Chondrocyte (in vitro differentiated cells): ENCODE measurements at regions not wholly inside any gene's neighbourhood (a gene's known extent, or its start where the extent isn't known, plus 50 kb on each side); places are given as distances from the start of the nearest gene placed in this dataset.

ENCODE experiments used
- DNase-seq: peaks from one replicate; pipeline ENCODE4 v3.0.0; 2021; ENCODE audit warnings: mixed read lengths, low spot score
- H3K27ac Mint-ChIP-seq: one replicate; pipeline ENCODE4 v1.8.0; 2021; ENCODE audit warnings: mild to moderate bottlenecking, moderate library complexity, mixed read lengths; ENCODE audit not compliant: unreplicated experiment
- H3K27me3 Mint-ChIP-seq: 2 replicates; pipeline ENCODE4 v1.8.0; 2021; ENCODE audit warnings: low read depth, mixed read lengths
- H3K36me3 Mint-ChIP-seq: 2 replicates; pipeline ENCODE4 v1.8.0; 2021; ENCODE audit warnings: low read depth, mixed read lengths
- H3K4me1 Mint-ChIP-seq: 2 replicates; pipeline ENCODE4 v1.8.0; 2021; ENCODE audit warnings: low read depth, mild to moderate bottlenecking, mixed read lengths
- H3K4me3 Mint-ChIP-seq: one replicate; pipeline ENCODE4 v1.8.0; 2021; ENCODE audit warnings: mild to moderate bottlenecking, moderate library complexity, mixed read lengths; ENCODE audit not compliant: unreplicated experiment
- H3K9me3 Mint-ChIP-seq: 2 replicates; pipeline ENCODE4 v1.8.0; 2021; ENCODE audit warnings: low read depth, mixed read lengths
- CTCF ChIP-seq: fragments of 200-600 bp; sonication (generic); IDR thresholded peaks from 2 replicates; pipeline ENCODE4 v1.5.0; 2021; ENCODE audit warnings: antibody characterized with exemption, mild to moderate bottlenecking, moderate library complexity

GRCh38 chr5:14945450-14945849 is 73.9 kb upstream of the ANKH start:
- no peaks in the 10 kb centered on the region for H3K4me1 Mint-ChIP-seq
- no peak for TF ChIP-seq CTCF
- DNase-seq = no peak

GRCh38 chr5:14944996-14945395 is 73.4 kb upstream of the ANKH start:
- no peak for TF ChIP-seq CTCF
- no peak overlapping the region for H3K27ac Mint-ChIP-seq
- no peaks in the 10 kb centered on the region for H3K36me3 Mint-ChIP-seq
- DNase-seq = no peak
- peaks cover 14% of the 10 kb centered on the region for H3K9me3 Mint-ChIP-seq
- H3K4me1 Mint-ChIP-seq = no peaks in the 10 kb centered on the region
- H3K4me3 Mint-ChIP-seq = no peak overlapping the region
- H3K27me3 Mint-ChIP-seq = no peaks in the 10 kb centered on the region

More at GRCh38 chr5:14945450-14945849, 73.9 kb upstream of the ANKH start:
- Mint-ChIP-seq H3K4me3 (no peak overlapping the region), H3K27me3 (no peaks in the 10 kb centered on the region), H3K9me3 (peaks cover 15% of the 10 kb centered on the region), H3K36me3 (no peaks in the 10 kb centered on the region), H3K27ac (no peak overlapping the region)

GRCh38 chr5:14944350-14944739 is 72.8 kb upstream of the ANKH start:
- Mint-ChIP-seq H3K4me3 (no peak overlapping the region), H3K4me1 (no peaks in the 10 kb centered on the region), H3K9me3 (peaks cover 8% of the 10 kb centered on the region), H3K27me3 (no peaks in the 10 kb centered on the region), H3K36me3 (no peaks in the 10 kb centered on the region), H3K27ac (no peak overlapping the region)
- no peak for TF ChIP-seq CTCF
- DNase-seq = no peak

- Mint-ChIP-seq H3K4me1 (peaks cover 3% of the 10 kb centered on the region), H3K4me3 (no peak overlapping the region), H3K9me3 (peaks cover 5% of the 10 kb centered on the region), H3K27ac (no peak overlapping the region), H3K27me3 (peaks cover 2% of the 10 kb centered on the region), H3K36me3 (no peaks in the 10 kb centered on the region)
- no peak for DNase-seq
- TF ChIP-seq CTCF = no peak
Observed at GRCh38 chr5:14942212-14942611, 70.6 kb upstream of the ANKH start.

GRCh38 chr5:14937254-14937653 is 65.7 kb upstream of the ANKH start:
- Mint-ChIP-seq H3K36me3 (peaks cover 1% of the 10 kb centered on the region), H3K27ac (no peak overlapping the region), H3K4me3 (no peak overlapping the region), H3K9me3 (peaks cover 5% of the 10 kb centered on the region), H3K27me3 (peaks cover 3% of the 10 kb centered on the region), H3K4me1 (peaks cover 13% of the 10 kb centered on the region)
- TF ChIP-seq CTCF = no peak
- DNase-seq = no peak
